ENCODE measurements at regions not wholly inside any gene's neighbourhood (a gene's known extent, or its start where the extent isn't known, plus 50 kb on each side); places are given as distances from the start of the nearest gene placed in this dataset.

- no peaks in the 10 kb centered on the region for H3K9me3 ChIP-seq
- H3K4me1 ChIP-seq, result no peaks in the 10 kb centered on the region
- H3K4me3 ChIP-seq, result no peak overlapping the region
- intact Hi-C loops (cut with DNase I; ENCODE audit: low total_unique reads), result no loop called here
- H3K27me3 ChIP-seq (replicated peaks in 1 of 7), result no peaks in the 10 kb centered on the region
- no peak overlapping the region for H3K27ac ChIP-seq
- TF ChIP-seq CTCF (IDR thresholded peaks at IDR 0.05 in 8 of 11, conservative IDR thresholded peaks at IDR 0.05 in 3 of 11), result no peak
- no peak for TF ChIP-seq POLR2AphosphoS5 (IDR thresholded peaks at IDR 0.05)
- TF ChIP-seq POLR2A (IDR thresholded peaks at IDR 0.05), result no peak
- H3K36me3 ChIP-seq, result no peaks in the 10 kb centered on the region
- DNase-seq, result no peak
- 91 to 100% (median 92%) methylated on average over 2 of the region's 2 CpGs for WGBS, 5 donors
Observed at GRCh38 chr4:128603081-128603480, 206.4 kb upstream of the JADE1 start.

- Histone ChIP-seq H3K4me3 (no peak overlapping the region), H3K4me1 (no peaks in the 10 kb centered on the region), H3K9me3 (no peaks in the 10 kb centered on the region), H3K36me3 (no peaks in the 10 kb centered on the region), H3K27me3 (replicated peaks in 1 of 7) (no peaks in the 10 kb centered on the region), H3K27ac (no peak overlapping the region)
- TF ChIP-seq CTCF (IDR thresholded peaks at IDR 0.05 in 8 of 11, conservative IDR thresholded peaks at IDR 0.05 in 3 of 11), result no peak
- TF ChIP-seq POLR2AphosphoS5 (IDR thresholded peaks at IDR 0.05), result no peak
- no peak for TF ChIP-seq POLR2A (IDR thresholded peaks at IDR 0.05)
- DNase-seq, result no peak
- intact Hi-C loops (cut with DNase I; ENCODE audit: low total_unique reads), result no loop called here
- 68 to 92% (median 75%) methylated on average over 1 of the region's 1 CpG for WGBS, 5 donors
Observed at GRCh38 chr4:128601991-128602695, 207.4 kb upstream of the JADE1 start.

DNA sequence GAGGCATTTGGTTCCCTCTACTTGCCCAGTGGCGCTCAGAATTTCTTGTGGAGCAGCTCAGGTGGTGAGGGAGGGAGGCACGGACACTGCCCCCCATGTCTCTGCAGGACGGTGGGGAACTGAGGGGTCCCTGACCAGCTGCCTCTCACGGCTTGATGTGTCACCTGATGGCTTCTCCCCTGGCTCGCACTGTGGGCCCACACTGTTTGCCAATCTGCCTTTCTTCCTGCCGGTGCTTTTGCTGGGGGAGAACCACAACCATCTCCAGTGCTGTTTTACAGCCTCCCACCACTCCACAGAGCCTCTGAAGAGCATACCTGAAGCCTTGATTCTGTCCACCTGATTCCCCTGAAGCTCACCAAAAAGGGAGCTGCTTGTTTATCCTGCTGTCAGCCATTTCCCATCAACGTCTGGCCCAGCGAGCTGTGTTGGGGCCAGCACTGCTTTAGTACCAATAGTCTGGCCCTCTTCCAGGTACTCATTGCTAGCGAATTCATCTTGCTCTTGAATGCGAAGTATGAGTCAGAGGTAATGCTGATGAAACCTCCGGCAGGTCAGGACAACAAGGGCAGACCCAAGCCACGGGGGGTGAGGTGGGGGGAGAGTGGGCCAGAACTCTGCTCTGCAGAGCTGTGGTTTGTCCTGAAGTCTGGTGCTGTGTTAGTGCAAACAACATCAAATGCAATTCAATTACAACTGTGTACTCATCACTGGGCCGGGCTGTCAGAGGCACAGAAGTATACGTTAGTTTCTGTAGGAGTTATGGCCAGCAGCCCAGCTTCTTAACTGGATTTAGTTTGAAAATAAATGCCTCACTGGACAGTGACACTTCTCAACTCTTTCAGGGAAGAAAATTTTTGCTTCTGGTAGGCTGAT lies 208.3 kb upstream of the JADE1 start:
- whole genome bisulfite sequencing, 5 donors, result 77 to 89% (median 86%) methylated on average over 13 to 14 of the region's 14 CpGs
- DNase-seq, result no peak
- intact Hi-C loops (cut with DNase I; ENCODE audit: low total_unique reads), result no loop called here
- Histone ChIP-seq H3K36me3 (no peaks in the 10 kb centered on the region), H3K4me1 (no peaks in the 10 kb centered on the region), H3K4me3 (no peak overlapping the region), H3K27ac (no peak overlapping the region), H3K9me3 (no peaks in the 10 kb centered on the region), H3K27me3 (replicated peaks in 1 of 7) (no peaks in the 10 kb centered on the region)
- TF ChIP-seq POLR2AphosphoS5 (IDR thresholded peaks at IDR 0.05) (no peak), POLR2A (IDR thresholded peaks at IDR 0.05) (no peak), CTCF (IDR thresholded peaks at IDR 0.05 in 8 of 11, conservative IDR thresholded peaks at IDR 0.05 in 3 of 11) (no peak)

DNA sequence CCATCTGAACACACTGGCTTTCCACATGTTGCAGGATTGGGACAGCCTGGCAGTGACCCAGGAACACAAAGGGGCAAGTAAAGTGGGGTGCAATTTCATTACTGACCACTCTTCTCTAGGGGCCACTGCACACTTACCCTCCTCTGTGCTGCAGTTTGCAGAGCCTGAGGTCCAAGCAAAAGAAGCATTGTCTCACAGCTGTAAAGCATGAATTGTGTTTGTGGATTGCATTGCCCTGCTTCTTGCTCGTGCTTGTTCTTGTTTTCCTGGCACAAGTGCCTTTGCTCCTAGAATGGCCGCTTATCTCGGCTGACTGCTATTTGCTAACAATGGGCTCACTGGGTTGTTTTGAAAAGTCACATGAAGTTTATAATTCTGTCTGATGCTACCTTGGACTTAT lies 209.1 kb upstream of the JADE1 start:
- 87 to 95% (median 93%) methylated on average over 3 of the region's 3 CpGs for WGBS, 5 donors
- Histone ChIP-seq H3K27me3 (replicated peaks in 1 of 7) (no peaks in the 10 kb centered on the region), H3K4me3 (no peak overlapping the region), H3K4me1 (no peaks in the 10 kb centered on the region), H3K36me3 (no peaks in the 10 kb centered on the region), H3K27ac (no peak overlapping the region), H3K9me3 (no peaks in the 10 kb centered on the region)
- intact Hi-C loops (cut with DNase I; ENCODE audit: low total_unique reads), result no loop called here
- TF ChIP-seq POLR2AphosphoS5 (IDR thresholded peaks at IDR 0.05) (no peak), POLR2A (IDR thresholded peaks at IDR 0.05) (no peak), CTCF (IDR thresholded peaks at IDR 0.05 in 8 of 11, conservative IDR thresholded peaks at IDR 0.05 in 3 of 11) (no peak)
- no peak for DNase-seq
